ENCODE measurements at regions not wholly inside any gene's neighbourhood (a gene's known extent, or its start where the extent isn't known, plus 50 kb on each side); places are given as distances from the start of the nearest gene placed in this dataset.

- TF ChIP-seq CTCF (conservative IDR thresholded peaks at IDR 0.05 in 1 of 2, IDR thresholded peaks at IDR 0.05 in 1 of 2; ENCODE audit: extremely low read depth in 1 of 2, insufficient read depth in 1 of 2, low read depth in 1 of 2, low read length in 2 of 2) (no peak), EZH2 (IDR thresholded peaks at IDR 0.05; ENCODE audit: borderline replicate concordance, low read length) (no peak)
Observed at GRCh38 chr10:121337427-121337826, 260.8 kb downstream of the FGFR2 start.

All from mammary epithelial cell (primary cell).